ENCODE measurements at regions not wholly inside any gene's neighbourhood (a gene's known extent, or its start where the extent isn't known, plus 50 kb on each side); places are given as distances from the start of the nearest gene placed in this dataset.

DNA sequence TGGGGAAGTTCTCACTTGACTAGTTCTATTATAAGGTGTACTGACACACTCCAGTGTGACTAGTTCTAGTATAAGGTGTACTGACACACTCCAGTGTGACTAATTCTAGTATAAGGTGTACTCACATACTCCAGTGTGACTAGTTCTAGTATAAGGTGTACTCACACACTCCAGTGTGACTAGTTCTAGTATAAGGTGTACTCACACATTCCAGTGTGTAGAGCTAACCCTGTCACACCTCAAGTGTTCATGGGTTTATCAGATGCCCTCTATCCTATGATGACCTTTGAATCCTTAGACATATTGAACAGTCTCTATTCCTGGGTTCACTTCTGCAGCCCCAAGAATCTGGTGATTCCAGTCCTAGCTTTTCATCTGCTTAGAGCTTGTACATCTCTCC, 54.6 kb upstream of the MYO16 start (continued):
- TF ChIP-seq CHD2 (IDR thresholded peaks at IDR 0.05; ENCODE audit: low read length, partially characterized antibody) = no peak
- TF ChIP-seq PBX3 (IDR thresholded peaks at IDR 0.05) = no peak
- TF ChIP-seq GATA2 (CRISPR knock-in tag; IDR thresholded peaks at IDR 0.05) = no peak
- TF ChIP-seq, protein P1, sequence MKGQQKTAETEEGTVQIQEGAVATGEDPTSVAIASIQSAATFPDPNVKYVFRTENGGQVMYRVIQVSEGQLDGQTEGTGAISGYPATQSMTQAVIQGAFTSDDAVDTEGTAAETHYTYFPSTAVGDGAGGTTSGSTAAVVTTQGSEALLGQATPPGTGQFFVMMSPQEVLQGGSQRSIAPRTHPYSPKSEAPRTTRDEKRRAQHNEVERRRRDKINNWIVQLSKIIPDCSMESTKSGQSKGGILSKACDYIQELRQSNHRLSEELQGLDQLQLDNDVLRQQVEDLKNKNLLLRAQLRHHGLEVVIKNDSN (IDR thresholded peaks at IDR 0.05; ENCODE audit: borderline replicate concordance, low read depth) = no peak

DNA sequence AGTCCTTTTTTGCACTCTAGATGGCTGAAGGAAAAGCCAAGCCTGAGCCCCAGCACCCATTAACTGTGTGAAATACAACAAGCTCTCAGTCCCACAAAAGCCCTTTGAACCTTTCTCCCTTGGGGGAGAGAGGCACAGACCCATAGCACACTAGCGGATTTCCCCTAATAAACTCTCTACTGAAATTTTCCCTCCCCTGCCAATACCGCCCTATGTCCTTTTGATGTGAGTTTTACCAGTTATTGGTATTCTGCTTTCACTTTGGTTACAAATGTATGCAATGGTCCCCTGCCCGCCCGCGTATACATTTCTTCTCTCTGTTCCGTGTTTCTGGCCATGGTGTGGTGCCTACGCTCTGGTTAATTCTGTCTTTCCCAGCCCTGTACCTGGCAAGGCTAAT, 54.0 kb upstream of the MYO16 start:
- H4K20me1 ChIP-seq (ENCODE audit: insufficient read depth) = no peaks in the 10 kb centered on the region
- H3K36me3 ChIP-seq (replicated peaks in 1 of 2; ENCODE audit: control insufficient read depth in 1 of 2, insufficient read depth in 2 of 2, low read length in 1 of 2) = no peaks in the 10 kb centered on the region
- H3K9me3 ChIP-seq = no peaks in the 10 kb centered on the region
- no peaks in the 10 kb centered on the region for H3K79me2 ChIP-seq (ENCODE audit: insufficient read depth)
- no peaks in the 10 kb centered on the region for H3K9me2 ChIP-seq
- no peak overlapping the region for H3K9ac ChIP-seq
- no peak overlapping the region for H3K4me3 ChIP-seq (ENCODE audit: low read depth in 2 of 2, low read length in 1 of 2)
- no peak for DNase-seq
- TF ChIP-seq, protein P2, sequence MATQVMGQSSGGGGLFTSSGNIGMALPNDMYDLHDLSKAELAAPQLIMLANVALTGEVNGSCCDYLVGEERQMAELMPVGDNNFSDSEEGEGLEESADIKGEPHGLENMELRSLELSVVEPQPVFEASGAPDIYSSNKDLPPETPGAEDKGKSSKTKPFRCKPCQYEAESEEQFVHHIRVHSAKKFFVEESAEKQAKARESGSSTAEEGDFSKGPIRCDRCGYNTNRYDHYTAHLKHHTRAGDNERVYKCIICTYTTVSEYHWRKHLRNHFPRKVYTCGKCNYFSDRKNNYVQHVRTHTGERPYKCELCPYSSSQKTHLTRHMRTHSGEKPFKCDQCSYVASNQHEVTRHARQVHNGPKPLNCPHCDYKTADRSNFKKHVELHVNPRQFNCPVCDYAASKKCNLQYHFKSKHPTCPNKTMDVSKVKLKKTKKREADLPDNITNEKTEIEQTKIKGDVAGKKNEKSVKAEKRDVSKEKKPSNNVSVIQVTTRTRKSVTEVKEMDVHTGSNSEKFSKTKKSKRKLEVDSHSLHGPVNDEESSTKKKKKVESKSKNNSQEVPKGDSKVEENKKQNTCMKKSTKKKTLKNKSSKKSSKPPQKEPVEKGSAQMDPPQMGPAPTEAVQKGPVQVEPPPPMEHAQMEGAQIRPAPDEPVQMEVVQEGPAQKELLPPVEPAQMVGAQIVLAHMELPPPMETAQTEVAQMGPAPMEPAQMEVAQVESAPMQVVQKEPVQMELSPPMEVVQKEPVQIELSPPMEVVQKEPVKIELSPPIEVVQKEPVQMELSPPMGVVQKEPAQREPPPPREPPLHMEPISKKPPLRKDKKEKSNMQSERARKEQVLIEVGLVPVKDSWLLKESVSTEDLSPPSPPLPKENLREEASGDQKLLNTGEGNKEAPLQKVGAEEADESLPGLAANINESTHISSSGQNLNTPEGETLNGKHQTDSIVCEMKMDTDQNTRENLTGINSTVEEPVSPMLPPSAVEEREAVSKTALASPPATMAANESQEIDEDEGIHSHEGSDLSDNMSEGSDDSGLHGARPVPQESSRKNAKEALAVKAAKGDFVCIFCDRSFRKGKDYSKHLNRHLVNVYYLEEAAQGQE (IDR thresholded peaks at IDR 0.05; ENCODE audit: low read depth, low read length) = no peak
- TF ChIP-seq USF2 (IDR thresholded peaks at IDR 0.05; ENCODE audit: borderline replicate concordance, low read depth, low read length) (no peak), PBX3 (IDR thresholded peaks at IDR 0.05) (no peak), FOXJ3 (CRISPR knock-in tag; IDR thresholded peaks at IDR 0.05) (no peak), GATA2 (CRISPR knock-in tag; IDR thresholded peaks at IDR 0.05) (no peak), TAF1 (IDR thresholded peaks at IDR 0.05; ENCODE audit: borderline replicate concordance, low read depth, low read length) (no peak)
- POLR2A ChIA-PET = no interaction called here
- no peak overlapping the region for H3K27ac ChIP-seq (ENCODE audit: low read depth in 2 of 2, low read length in 1 of 2)
- no peaks in the 10 kb centered on the region for H3K27me3 ChIP-seq (ENCODE audit: insufficient read depth)
- H3K4me2 ChIP-seq = no peak overlapping the region
- no peak overlapping the region for H2AFZ ChIP-seq (ENCODE audit: low read depth)
- H3F3A ChIP-seq (replicated peaks; ENCODE audit: insufficient read depth) = no peaks in the 10 kb centered on the region
- CTCF ChIA-PET = interaction anchor here (1.4 kb wide), 1 partner anchor 34 kb away, joined by 3 read pairs; no protein-coding TSS in a partner anchor
- WGBS (ENCODE audit: low lambda C conversion rate) = 62% methylated on average over 7 of the region's 7 CpGs
- H3K4me1 ChIP-seq (ENCODE audit: control insufficient read depth in 1 of 2, insufficient read depth in 2 of 2, low read depth in 1 of 2, low read length in 1 of 2) = peaks cover 0 to 2% of the 10 kb centered on the region in 2 experiments; a peak in 1 of 4 replicates

Data from SK-N-SH (cell line).